ENCODE measurements at regions not wholly inside any gene's neighbourhood (a gene's known extent, or its start where the extent isn't known, plus 50 kb on each side); places are given as distances from the start of the nearest gene placed in this dataset.

GRCh38 chr20:37457921-37458320 lies 63.1 kb upstream of the NNAT start:
- no peak for TF ChIP-seq CTCF (optimal IDR thresholded peaks at IDR 0.05 in 1 of 3, IDR thresholded peaks at IDR 0.05 in 1 of 3, conservative IDR thresholded peaks at IDR 0.05 in 1 of 3; ENCODE audit: extremely low read depth in 1 of 3, insufficient read depth in 2 of 3, low read length in 3 of 3)
- TF ChIP-seq EZH2 (IDR thresholded peaks at IDR 0.05; ENCODE audit: low read length): no peak

Data from keratinocyte (primary cell).